Caco-2 (cell line): ENCODE measurements at regions not wholly inside any gene's neighbourhood (a gene's known extent, or its start where the extent isn't known, plus 50 kb on each side); places are given as distances from the start of the nearest gene placed in this dataset.

ENCODE experiments used
- BruUV-seq: library from RNA; stranded (reverse); fragments of 400-500 nt; replicated peaks from 2 replicates; lab custom pipeline; 2021; lab: Mats Ljungman, UMichigan
- CTCF ChIA-PET: fragments of 300-600 bp; sonication (Branson Sonifier 250); formaldehyde crosslinking; loops from one replicate; lab custom pipeline; 2022; ENCODE audit warnings: antibody characterized with exemption; lab: Charles Lee
- POLR2A ChIA-PET: fragments of 300-600 bp; sonication (Branson Sonifier 250); formaldehyde crosslinking; loops from one replicate; lab custom pipeline; 2022; ENCODE audit warnings: antibody characterized with exemption; lab: Charles Lee
- DNase-seq, 2 experiments: peaks; one replicate each; pipeline versions ENCODE4 v3.0.0 to v3.0.0-alpha.2; 2020 to 2022
- H3K27me3 ChIP-seq: replicated peaks from 2 replicates; pipeline ENCODE4 v1.6.0; 2011; ENCODE audit warnings: low read length; ENCODE audit not compliant: control insufficient read depth, insufficient read depth
- H3K36me3 ChIP-seq: 2 replicates; pipeline ENCODE4 v1.5.1; 2011; ENCODE audit warnings: low read length; ENCODE audit not compliant: control insufficient read depth, insufficient read depth
- H3K4me1 ChIP-seq: fragments of 250-450 bp; sonication (Bioruptor Pico); 2 replicates; pipeline ENCODE4 v1.5.1; 2020; ENCODE audit warnings: mild to moderate bottlenecking
- H3K4me3 ChIP-seq: 2 replicates; pipeline ENCODE4 v1.5.1; 2011; ENCODE audit warnings: low read depth, mild to moderate bottlenecking, control low read depth, low read length
- H3K9me3 ChIP-seq: fragments of 250-450 bp; sonication (Bioruptor Pico); 2 replicates; pipeline ENCODE4 v1.5.1; 2020; ENCODE audit warnings: mild to moderate bottlenecking, moderate library complexity
- H3K27ac Mint-ChIP-seq: one replicate; pipeline ENCODE4 v1.8.0; 2022; ENCODE audit warnings: mixed read lengths; ENCODE audit not compliant: unreplicated experiment
- H3K27me3 Mint-ChIP-seq: one replicate; pipeline ENCODE4 v1.8.0; 2022; ENCODE audit warnings: mixed read lengths; ENCODE audit not compliant: insufficient read depth, unreplicated experiment
- H3K36me3 Mint-ChIP-seq: one replicate; pipeline ENCODE4 v1.8.0; 2022; ENCODE audit warnings: mild to moderate bottlenecking, mixed read lengths; ENCODE audit not compliant: insufficient read depth, unreplicated experiment
- H3K4me1 Mint-ChIP-seq: one replicate; pipeline ENCODE4 v1.8.0; 2022; ENCODE audit warnings: low read depth, mixed read lengths; ENCODE audit not compliant: unreplicated experiment
- H3K4me3 Mint-ChIP-seq: one replicate; pipeline ENCODE4 v1.8.0; 2022; ENCODE audit warnings: mild to moderate bottlenecking, moderate library complexity, mixed read lengths; ENCODE audit not compliant: unreplicated experiment
- H3K9me3 Mint-ChIP-seq: one replicate; pipeline ENCODE4 v1.8.0; 2022; ENCODE audit warnings: mixed read lengths; ENCODE audit not compliant: unreplicated experiment
- intact Hi-C: fragments of 100-400 bp; cut with micrococcal nuclease; formaldehyde crosslinking; loops from one replicate; pipeline ENCODE4 v1.10.0; 2022; ENCODE audit not compliant: unreplicated experiment
- TF ChIP-seq, protein P1 (sequence below), 2 experiments: fragments of 200-600 bp in 1 of 2; IDR thresholded peaks; 1 replicate in 1 of 2; 2 replicates in 1 of 2; pipeline versions ENCODE4 v1.5.1 to v1.8.0; 2011 to 2022; ENCODE audit warnings: antibody characterized with exemption in 1 of 2, control low read depth in 1 of 2, inconsistent platforms in 1 of 2, low read depth in 1 of 2, low read length in 1 of 2, mild to moderate bottlenecking in 1 of 2, moderate library complexity in 1 of 2; ENCODE audit not compliant: insufficient read depth in 1 of 2, severe bottlenecking in 1 of 2, unreplicated experiment in 1 of 2

DNA sequence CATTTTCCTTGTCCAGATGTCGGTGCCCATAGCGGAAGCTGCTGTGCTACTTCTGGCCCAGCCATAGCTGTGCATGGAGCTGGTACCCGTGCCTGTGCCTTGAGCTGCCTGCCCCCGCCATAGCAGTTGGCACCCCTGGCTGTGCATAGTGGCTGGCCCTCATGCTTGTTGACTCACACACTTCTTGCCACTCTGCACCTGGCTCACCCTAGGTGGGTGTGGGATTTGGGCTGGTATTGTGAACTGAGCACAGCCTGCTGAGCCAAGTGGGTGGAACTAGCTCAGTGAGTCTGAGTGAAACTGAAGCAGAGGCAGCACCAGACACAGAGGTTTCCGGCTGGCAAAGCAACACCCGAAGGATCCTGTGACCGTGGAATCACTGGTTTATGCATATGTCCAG lies 689.5 kb upstream of the EYS start:
- H3K4me1 Mint-ChIP-seq: no peaks in the 10 kb centered on the region
- no peak overlapping the region for H3K4me3 ChIP-seq
- H3K9me3 Mint-ChIP-seq: no peaks in the 10 kb centered on the region
- H3K27ac Mint-ChIP-seq: no peak overlapping the region
- H3K36me3 ChIP-seq: no peaks in the 10 kb centered on the region
- ChIA-PET POLR2A (no interaction called here), CTCF (no interaction called here)
- no peak overlapping the region for H3K4me3 Mint-ChIP-seq
- H3K27me3 ChIP-seq: no peaks in the 10 kb centered on the region
- H3K4me1 ChIP-seq: no peaks in the 10 kb centered on the region
- no peaks in the 10 kb centered on the region for H3K27me3 Mint-ChIP-seq
- H3K36me3 Mint-ChIP-seq: no peaks in the 10 kb centered on the region
- BruUV-seq: no TSS peak
- no peaks in the 10 kb centered on the region for H3K9me3 ChIP-seq
- intact Hi-C loops: no loop called here
- no peak for DNase-seq
- TF ChIP-seq, protein P1, sequence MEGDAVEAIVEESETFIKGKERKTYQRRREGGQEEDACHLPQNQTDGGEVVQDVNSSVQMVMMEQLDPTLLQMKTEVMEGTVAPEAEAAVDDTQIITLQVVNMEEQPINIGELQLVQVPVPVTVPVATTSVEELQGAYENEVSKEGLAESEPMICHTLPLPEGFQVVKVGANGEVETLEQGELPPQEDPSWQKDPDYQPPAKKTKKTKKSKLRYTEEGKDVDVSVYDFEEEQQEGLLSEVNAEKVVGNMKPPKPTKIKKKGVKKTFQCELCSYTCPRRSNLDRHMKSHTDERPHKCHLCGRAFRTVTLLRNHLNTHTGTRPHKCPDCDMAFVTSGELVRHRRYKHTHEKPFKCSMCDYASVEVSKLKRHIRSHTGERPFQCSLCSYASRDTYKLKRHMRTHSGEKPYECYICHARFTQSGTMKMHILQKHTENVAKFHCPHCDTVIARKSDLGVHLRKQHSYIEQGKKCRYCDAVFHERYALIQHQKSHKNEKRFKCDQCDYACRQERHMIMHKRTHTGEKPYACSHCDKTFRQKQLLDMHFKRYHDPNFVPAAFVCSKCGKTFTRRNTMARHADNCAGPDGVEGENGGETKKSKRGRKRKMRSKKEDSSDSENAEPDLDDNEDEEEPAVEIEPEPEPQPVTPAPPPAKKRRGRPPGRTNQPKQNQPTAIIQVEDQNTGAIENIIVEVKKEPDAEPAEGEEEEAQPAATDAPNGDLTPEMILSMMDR (IDR thresholded peaks at IDR 0.05; ENCODE audit: insufficient read depth in 1 of 2, low read depth in 1 of 2, low read length in 1 of 2, severe bottlenecking in 1 of 2, unreplicated experiment in 1 of 2): no peak

DNA sequence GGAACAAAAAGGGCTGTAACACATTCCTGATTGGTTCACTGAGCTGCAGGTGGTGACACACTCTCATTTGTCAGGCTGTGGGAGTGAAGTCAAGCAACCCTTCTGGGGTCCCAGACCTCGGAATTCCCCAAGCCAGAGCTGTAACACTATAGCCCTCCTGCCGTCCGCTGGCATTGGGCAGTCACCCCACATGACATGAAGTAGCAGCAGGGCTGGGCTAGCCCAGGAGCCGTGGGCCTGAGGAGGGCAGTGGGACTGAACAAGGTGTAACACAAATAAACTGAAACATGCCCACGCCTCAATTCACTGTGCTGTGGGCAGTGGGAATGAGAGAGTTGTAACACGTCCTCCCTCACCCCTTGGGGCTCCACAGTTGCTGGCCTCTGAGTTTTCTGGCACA lies 689.1 kb upstream of the EYS start:
- intact Hi-C loops: no loop called here

DNA sequence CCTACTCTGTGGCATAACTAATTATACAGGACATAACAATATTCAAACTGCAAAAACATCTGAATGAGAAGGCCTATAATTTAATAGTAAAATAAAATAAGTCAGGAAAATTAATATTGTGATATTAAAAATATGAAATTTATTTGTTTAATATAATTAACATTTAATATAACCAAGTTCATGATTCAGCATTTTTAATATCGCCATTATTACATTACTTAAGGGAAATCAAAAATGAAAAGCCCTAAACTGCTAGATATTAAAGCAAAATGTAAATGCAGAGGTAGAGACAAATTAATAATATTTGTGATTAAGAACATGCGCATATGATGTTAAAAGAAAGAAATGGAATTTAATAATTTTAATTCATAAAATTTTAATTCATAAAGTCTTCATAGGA lies 683.4 kb upstream of the EYS start:
- Mint-ChIP-seq H3K36me3 (no peaks in the 10 kb centered on the region), H3K27ac (no peak overlapping the region), H3K4me1 (no peaks in the 10 kb centered on the region), H3K4me3 (no peak overlapping the region), H3K9me3 (no peaks in the 10 kb centered on the region), H3K27me3 (no peaks in the 10 kb centered on the region)
- CTCF ChIA-PET: no interaction called here
- H3K36me3 ChIP-seq: no peaks in the 10 kb centered on the region
- no TSS peak for BruUV-seq
- no peak overlapping the region for H3K4me3 ChIP-seq
- no peaks in the 10 kb centered on the region for H3K4me1 ChIP-seq
- no peaks in the 10 kb centered on the region for H3K9me3 ChIP-seq
- TF ChIP-seq, protein P1 (IDR thresholded peaks at IDR 0.05; ENCODE audit: insufficient read depth in 1 of 2, low read depth in 1 of 2, low read length in 1 of 2, severe bottlenecking in 1 of 2, unreplicated experiment in 1 of 2): no peak
- H3K27me3 ChIP-seq: no peaks in the 10 kb centered on the region
- POLR2A ChIA-PET: no interaction called here
- no peak for DNase-seq
- intact Hi-C loops: no loop called here

More for the DNA sequence above, 689.1 kb upstream of the EYS start:
- Mint-ChIP-seq H3K36me3 (no peaks in the 10 kb centered on the region), H3K4me1 (no peaks in the 10 kb centered on the region), H3K4me3 (no peak overlapping the region), H3K27ac (no peak overlapping the region), H3K9me3 (no peaks in the 10 kb centered on the region), H3K27me3 (no peaks in the 10 kb centered on the region)
- no peaks in the 10 kb centered on the region for H3K36me3 ChIP-seq
- H3K27me3 ChIP-seq: no peaks in the 10 kb centered on the region
- DNase-seq: no peak
- BruUV-seq: no TSS peak
- TF ChIP-seq, protein P1 (IDR thresholded peaks at IDR 0.05; ENCODE audit: insufficient read depth in 1 of 2, low read depth in 1 of 2, low read length in 1 of 2, severe bottlenecking in 1 of 2, unreplicated experiment in 1 of 2): no peak
- H3K4me3 ChIP-seq: no peak overlapping the region
- ChIA-PET CTCF (no interaction called here), POLR2A (no interaction called here)
- H3K9me3 ChIP-seq: no peaks in the 10 kb centered on the region
- H3K4me1 ChIP-seq: no peaks in the 10 kb centered on the region
